Suppressor macrophage treated with lipopolysaccharide for 4 hours (primary cell): ENCODE measurements at regions not wholly inside any gene's neighbourhood (a gene's known extent, or its start where the extent isn't known, plus 50 kb on each side); places are given as distances from the start of the nearest gene placed in this dataset.

Experiments used
- DNase-seq: peaks from one replicate; pipeline ENCODE4 v3.0.0-alpha.2; 2020

DNA sequence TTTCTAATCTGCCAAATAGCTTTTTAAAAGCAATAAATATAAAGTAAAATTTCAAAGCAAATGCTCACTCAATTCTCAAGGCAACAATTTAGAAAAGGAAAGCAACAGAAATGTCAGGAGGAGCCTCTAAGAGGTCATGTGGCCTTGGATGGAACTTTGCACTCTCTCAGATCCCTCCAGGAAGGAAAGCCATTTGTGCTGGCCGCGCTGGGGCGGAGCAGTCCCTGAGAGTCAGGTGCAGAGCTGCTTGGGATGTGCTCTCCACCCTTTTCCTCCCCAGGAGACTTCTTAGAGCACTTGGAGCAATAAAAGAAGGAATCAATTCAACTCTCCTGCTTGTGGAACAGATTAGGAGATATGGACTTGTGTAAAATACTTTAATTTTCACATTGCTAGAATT lies 379.8 kb upstream of the LINC00305 start:
- DNase-seq = no peak

DNA sequence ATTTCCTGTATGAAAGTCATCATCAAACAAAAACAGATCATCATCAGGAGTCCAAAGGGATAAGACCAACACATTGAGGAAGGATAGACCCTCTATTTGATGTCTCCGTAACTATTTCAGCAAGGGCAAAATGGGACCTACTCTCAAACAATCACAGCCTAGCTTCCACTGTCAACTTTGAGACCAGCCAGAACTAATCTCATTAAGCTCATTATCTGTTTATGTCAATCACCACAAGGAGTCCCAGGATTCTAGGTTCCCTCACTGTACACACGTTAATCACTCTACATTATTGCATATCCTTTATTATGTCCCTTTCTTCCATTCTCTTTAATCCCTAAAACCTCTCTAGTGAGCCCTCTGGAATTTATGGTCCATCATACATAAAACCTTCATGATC lies 370.3 kb upstream of the LINC00305 start:
- no peak for DNase-seq

DNA sequence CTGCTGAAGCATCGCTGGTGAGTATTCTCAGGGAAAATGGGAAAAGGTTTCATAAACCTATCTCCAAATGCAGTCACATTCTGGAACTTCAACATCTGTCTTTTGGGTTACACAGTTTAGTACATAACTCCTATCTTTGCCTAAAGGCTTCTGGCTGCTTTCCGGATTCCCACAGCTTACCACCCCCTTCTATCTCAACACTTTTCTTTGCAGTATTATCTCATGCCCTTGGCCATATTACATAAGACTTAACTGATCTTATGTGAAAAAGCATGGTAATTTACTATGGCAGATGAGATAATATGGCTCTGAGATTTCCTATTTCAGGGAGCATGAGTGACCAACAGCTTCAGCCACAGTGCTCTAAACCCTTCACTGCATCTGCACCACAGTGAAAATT lies 369.3 kb upstream of the LINC00305 start:
- no peak for DNase-seq

DNA sequence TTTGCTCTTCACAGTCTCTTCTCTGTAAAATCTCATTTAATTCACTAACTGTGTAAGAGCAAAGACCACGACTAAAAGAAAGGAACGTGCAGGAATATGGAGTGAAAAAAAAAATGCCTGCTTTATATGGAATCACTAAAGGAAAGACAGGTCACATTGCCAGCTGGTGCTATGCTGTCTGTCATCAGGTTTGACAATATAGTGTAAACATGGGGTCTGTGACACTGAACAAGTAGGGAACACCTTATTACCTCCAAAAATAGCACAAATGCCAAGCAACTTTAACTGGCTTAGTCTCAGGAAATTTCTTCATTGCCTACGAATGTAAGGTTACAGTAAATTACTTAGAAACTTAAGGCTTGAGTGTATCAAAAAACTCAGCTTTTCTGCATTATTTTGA lies 364.5 kb upstream of the LINC00305 start:
- no peak for DNase-seq

DNA sequence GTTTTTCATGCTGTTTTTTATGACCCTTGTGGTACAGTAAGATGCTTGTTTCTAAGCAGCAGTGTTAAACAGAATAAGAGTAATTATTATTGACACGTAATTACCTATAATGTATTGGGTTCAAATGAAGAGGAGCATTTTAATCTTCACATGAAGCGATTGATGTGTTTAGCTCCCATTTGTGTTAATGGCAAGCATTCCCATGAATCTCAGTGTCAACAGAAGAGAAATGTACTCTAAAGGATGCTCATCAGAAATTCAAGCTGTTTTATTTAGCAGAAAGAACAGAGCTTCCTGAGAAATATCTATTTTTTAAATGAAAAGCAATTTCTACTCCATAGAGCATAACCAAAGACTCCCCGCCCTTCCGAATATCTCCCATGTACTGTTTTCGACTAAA lies 341.3 kb upstream of the LINC00305 start:
- no peak for DNase-seq

DNA sequence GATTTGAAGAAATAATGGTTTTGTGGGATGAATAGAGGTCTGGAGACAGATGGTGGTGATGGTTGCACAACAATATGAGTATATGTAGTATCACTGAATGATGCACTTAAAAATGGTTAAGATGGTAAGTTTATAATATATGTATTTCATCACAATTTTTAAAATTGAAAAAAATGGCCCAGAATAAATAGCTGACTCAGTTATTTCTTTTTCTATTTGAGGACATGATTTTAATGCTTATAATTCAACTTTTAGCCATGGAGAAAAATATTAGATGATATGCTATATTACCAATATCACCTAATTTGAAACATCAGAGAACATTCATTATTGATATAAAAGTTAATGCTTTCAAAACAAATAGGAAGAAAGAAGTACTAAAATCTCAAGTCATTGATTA lies 339.8 kb upstream of the LINC00305 start:
- DNase-seq = no peak

DNA sequence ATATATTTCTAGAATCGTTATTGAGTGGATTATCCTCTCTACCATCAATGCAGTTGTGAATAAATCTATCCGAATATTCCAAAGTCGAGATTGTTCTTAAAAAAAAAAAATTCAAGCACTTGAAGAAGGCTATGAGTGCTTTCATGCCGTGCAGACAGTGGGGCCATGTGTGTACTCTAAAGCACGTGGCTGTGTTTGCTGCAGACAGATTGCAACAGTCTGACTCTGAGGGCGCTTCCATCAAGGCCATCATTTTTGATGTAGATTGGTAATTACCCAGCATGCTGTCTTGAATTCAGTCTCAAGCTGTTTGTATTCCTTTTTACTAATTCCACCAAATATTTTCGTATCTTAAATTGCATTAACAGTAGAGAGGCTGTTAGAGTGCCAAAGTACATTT lies 325.9 kb upstream of the LINC00305 start:
- no peak for DNase-seq

DNA sequence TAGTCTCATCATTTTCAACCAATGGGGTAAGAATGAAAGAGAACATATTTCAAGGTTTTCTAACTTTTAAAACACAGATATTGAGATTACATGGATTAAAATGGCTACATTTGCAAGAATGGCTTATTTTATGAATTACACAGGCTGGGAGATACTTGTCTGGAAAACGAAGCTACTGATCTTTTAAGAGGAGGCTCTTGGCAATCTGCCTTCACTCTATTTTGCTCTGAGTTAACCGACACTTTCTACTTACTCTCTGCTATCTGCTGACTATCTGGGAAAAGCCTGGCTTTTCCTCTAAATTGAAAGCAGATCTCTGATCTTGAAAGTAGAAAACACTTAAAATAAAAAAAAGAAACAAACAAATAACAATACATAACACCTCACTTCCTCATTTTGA lies 325.4 kb upstream of the LINC00305 start:
- DNase-seq = no peak

DNA sequence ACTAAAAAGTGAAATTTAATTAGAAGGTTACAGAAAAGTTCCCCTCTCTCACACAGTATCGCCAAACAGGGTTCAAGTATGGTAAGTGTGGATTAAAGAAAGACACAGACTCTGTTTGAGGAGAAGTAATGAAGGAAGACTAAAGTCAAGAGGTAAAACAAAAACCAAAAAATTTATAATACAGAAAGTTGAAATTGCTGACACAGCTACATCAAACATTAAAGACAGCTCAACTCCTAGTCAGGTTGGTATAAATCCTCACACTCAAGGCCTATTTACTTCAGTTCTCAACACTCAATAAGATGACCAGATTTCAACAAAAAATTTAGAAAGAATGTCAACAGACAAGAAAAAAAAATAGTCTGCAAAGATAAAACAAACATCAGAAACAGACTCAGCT lies 300.5 kb upstream of the LINC00305 start:
- no peak for DNase-seq

DNA sequence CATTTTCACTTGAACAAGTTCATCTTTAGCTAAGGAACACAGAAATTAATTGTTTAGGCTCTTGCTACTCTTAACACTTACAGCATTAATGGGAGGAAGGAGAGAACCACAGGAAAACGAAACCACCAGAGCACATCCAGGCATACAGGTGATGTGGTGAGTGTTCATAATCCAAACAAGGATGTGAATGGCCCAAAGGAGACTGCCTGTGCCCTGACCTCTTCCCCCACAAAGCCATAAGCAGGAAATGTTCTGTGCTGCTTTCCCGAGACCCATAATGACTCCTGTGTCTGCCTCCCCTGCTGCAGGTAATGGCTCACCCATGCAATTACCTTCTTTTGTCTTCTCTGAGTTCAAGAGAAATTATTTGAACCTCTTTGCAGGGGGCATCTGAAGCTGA lies 295.9 kb upstream of the LINC00305 start:
- no peak for DNase-seq

DNA sequence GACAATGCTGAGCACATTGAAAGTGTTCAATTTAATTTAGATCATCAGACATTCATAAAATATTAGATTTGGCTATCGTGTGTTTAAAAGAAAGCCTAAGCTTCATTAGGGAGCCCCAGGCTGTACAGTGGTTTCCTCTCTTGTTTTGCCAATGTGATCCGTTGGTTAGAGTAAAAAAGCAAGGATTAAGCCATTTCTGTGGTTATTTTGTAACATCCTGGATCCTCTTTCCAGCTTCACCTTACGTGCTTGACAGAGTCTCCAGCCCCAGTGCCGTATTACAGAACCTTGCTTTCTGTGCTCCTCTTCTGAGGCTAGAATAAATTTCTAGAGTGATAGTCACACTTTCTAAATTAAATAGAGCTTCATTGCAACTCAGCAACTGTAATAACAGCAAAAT lies 289.3 kb upstream of the LINC00305 start:
- no peak for DNase-seq

DNA sequence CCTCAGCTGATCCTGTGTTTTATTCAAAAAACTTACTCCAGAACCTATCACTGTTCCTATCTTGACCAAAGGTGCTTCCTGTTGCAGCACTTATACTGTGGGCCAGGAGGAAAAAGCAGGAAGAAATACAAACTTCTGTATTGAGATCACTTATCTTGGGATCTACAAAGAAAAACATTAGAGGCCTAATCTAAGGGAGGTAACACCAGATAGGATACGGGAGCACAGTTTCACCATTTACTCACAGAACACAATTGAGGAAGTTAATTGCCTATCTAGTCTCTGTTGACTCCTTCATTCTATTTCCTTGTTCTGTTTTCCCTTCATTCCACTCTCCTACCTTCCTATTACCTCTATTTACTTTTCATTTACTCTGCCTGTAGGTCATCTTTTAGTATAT lies 287.2 kb upstream of the LINC00305 start:
- DNase-seq = no peak

DNA sequence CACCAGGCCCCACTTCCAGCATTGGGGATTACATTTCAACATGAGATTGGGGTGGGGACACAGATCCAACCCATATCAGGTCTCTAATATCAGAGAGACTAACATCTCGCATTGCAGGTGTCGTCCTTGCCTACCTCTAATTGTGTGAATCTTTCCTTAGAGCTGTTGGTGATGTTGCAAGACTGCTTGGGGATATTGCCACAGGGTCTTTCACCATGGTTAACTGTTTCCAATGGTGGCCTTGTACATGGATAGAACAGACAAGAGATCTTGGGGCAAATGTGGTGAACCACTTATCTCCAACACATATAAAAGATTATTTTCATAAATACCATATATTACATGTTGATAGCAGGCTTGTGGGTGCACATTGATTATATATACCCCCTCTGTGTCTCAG lies 270.3 kb upstream of the LINC00305 start:
- no peak for DNase-seq

DNA sequence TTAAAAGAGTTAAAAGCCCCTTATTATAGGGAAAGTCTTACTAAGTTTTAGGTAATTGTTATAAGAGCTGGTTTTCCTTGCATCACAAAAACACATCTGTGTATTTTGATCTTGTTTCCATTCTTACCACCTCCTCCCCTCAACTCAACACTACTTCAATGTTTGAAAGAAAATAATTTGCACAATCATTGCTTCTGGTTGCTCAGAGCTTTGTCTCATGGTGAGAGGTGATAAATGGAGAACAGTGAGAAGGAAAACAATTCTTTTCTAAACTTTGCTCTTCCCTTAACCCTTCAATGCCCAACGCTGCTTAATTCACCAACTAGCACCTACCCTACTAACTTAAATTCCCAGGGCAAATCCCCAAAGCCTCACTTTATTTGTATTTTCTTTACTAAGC lies 268.1 kb upstream of the LINC00305 start:
- no peak for DNase-seq

DNA sequence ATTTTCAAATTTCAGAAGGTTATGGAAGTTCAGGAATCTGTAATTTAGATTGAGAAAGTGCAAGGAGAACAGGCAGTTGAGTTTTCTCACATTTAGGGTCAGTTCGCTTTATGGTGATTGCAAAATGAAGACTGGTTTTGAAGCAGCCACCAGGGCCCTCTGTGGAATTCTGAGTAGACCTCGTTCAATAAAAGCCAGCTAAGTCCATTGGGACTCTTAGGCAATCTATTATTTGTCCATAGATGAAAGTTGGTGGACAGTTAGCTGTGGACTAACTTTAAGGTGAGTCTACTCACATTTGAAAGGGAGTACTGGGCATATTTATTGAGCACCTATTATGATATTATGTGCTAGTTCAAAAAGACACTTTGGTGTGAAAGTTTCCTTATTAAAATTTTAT lies 266.3 kb upstream of the LINC00305 start:
- DNase-seq = no peak

DNA sequence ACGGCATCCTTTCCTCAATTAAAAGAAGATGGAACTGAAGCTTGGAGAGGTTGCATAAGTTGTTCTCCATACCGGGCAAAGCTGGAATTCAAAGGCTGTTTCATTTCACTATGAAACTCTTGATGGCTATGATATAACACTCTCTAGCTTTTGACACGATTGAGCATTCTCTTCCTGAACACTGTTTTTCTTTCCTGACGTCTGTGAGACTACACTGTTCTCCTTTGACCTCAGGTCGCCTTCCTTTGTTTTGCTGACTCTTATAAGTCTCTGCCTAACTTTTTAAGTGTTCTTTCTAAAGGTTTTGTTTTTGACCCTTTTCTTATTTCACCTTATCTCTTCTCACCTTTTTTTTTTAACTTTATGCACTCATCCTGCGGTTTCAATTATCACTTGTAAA lies 261.8 kb upstream of the LINC00305 start:
- no peak for DNase-seq

DNA sequence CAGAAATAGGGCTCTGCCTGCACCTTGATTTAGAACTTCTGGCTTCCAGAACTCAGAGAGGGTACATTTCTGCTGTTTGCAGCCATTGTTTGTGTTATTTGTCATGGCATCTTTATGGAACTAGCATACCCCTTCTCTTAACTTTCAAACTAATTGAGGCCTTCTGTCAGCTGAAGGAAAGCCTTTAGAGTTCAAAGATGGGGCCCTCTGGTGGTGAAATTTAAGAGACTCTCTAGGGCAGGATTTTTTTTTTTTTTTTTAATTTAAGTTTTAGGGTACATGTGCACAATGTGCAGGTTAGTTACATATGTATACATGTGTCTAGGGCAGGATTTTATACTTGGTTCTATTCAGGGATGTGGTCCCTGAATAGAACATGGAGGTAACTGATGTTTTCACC lies 260.6 kb upstream of the LINC00305 start:
- peak; percentile 31 for DNase-seq

DNA sequence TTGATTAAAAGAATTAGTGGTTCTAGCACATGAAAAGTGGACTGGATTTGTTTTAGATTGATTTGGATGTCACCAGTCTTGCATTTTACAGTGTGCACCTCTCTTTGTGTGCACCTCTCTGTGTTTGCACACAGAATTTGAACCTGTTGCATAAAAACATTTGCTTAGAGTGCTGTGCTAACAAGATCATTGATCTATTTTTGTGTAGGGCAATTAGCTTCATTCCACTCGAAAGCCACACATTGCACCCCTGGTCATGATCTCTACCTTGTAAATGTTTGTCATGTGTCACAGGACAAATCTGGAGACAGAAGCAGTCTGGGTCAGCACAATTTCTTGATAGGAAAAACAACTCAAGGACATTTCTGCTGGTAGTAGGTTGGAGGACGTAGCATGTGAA lies 258.7 kb upstream of the LINC00305 start:
- no peak for DNase-seq

DNA sequence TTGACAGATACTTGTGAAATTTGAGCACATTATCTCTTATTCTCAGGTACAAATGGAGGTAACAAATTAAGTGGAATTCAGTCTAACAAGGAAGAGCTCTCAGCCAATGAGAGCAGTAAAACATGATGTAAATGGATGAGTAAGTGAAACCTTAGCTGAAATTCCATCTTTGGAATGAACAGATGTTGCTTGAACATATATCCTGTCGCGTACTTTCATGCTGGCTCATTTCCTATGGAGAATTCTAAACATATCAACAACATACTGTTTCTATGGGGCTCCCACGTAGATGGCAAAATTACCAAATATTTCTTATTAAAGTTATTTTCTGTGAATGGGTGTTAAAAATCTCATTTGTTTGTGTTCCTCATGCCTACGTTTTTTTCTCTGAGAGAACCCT lies 256.3 kb upstream of the LINC00305 start:
- no peak for DNase-seq

DNA sequence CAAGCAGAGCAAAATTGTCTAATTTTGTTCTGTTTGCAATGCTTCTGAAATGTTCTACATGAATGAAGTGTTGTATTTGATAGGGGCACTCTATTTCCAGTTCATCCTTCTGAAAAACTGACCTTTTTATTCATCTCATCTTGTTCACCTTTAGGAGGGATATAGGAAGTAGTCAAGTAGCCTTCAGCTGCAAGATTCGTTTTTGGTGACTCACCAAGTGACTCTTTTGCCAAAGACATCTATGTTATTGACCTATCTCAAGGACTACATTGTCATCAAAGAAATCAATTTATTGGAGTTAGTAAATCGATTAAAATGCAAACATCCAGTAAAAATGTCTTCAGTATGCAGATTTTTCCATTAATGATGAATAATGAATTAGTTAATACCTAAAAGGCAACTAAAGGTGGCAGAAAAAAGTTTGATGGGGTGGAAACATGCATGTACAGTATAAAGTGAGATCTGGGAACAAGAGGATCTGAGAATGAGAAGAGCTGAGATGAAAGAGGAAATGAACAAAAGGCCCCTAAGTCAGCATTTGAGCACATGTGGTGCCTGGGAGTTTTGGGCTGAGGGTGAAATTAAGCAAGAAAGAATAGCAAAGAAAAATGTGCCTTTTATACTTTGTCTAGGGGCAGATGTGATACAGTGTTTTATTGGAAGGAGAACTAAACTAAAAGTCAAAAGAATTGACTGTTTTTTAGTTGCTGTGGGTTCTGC lies 255.1 kb upstream of the LINC00305 start:
- peak; percentile 18 for DNase-seq

DNA sequence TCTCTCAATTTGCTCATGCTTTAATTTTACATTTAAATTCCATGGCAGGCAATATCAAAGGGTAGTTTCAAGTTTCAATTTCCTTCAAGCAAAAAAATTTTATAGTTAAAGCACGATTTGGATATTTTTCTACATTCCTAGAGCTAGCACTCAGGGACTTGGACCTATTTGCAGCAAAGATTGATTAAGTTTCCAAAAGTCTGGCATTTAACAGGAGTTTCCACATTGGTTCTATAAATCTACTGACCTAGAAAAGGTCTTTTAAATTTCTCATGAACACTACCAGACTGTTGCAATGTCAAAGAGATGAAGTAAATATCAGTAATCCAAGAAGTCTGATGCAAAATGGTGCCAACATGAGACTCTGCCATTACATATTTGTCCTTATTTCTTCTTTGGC lies 253.7 kb upstream of the LINC00305 start:
- DNase-seq = no peak

DNA sequence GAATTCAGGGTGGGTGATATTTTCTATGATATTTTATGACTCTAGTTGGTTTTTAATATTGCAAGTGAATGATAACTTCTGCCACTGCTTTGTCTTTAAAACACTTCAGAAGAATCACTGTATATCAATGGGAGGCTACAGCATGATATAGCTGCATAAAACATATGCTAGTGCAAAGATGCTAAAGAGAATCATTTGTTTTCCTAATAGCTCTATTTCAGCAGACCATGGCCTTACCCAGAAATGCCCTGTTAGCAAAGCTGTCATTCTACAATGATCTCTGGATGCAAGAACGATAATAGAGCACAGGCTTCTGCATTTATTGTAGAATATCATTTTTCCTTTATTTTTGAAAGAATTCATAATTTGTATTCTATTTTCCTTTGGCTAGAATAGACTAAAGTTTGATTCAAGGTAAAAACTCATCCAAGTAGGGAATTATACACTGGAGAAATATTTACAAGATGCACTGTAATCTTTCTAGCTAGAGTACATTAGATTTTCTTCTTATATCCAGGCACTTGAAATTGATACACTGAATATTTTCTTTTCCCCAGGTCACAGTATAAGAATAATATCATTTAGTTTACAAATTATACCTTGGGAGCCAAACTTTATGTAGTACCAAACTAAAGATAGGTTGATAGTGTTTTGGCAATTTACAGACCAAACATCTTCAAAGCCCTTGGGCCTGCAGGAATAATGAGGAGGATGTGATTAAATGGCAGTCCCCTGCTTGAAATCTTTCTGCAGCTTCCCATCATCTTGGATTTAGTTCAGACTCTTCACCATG lies 252.6 kb upstream of the LINC00305 start:
- no peak for DNase-seq

DNA sequence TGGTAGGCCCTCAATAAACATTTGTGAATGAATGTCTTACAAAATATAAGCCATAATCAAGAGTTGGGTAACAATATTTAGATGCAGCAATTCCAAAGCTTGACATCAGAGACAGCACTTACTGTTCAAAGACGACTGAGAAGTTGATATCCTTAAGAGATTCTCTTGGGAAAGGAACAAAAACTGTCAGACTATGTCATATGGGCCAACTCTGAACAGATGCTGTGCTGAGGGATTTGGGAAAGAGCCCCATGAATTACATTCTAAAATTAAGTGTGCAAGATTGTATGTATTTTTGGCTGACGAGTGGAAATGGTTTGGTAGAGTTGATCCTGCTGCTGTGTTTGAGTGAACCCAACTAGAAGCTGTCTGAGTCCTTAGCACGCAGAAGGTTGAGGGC lies 250.7 kb upstream of the LINC00305 start:
- no peak for DNase-seq

DNA sequence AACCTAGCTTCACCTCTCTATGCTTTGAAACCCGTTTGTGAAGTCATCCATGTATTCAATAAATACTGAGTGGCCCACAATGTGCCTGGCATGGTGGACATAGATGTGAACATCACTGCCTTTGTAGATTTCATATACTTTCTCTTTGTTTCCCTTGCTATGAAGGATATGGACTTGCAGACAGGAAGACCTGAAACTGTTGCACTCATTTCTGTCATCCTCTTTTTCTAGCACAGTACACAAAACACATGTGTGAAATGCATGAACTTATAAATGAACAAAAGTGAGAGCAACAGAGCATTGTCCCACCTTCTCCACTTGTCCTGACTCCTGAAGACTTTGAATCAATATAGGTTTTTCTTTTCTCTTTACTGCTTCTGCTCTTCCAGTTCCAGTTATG lies 249.4 kb upstream of the LINC00305 start:
- DNase-seq = no peak

DNA sequence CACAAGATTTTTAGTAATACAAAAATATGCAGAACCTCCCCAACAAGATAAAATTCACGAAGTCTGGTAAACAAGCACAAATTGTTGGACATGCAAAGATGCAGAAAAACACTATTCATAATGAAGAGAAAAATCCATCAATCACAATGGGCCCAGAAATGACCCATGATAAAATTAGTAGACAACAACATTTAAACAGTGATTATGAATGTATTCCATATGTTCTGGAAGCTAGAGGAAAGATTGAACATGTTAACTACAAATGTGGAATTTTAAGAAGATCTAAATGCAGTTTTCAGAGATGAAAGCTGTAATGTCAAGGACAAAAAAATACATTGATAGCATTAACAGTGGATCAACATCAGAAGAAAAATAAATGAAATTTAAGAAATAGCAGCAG lies 243.3 kb upstream of the LINC00305 start:
- no peak for DNase-seq
